Sigmoid colon (tissue), 6 donors: ENCODE measurements at regions not wholly inside any gene's neighbourhood (a gene's known extent, or its start where the extent isn't known, plus 50 kb on each side); places are given as distances from the start of the nearest gene placed in this dataset.

Source experiments
- DNase-seq: peaks from one replicate; pipeline ENCODE4 v3.0.0-alpha.2; 2019
- H3K27ac ChIP-seq, 4 donors: fragments of 200-600 bp; sonication (generic); one replicate each; pipeline ENCODE4 v1.5.1; 2016 to 2019; ENCODE audit warnings: mild to moderate bottlenecking in 1 of 4
- H3K27me3 ChIP-seq, 3 donors: fragments of 200-600 bp; sonication (generic); one replicate each; pipeline ENCODE4 v1.5.1; 2019; ENCODE audit warnings: mild to moderate bottlenecking in 1 of 3
- H3K36me3 ChIP-seq, 4 donors: fragments of 200-600 bp; sonication (generic); one replicate each; pipeline ENCODE4 v1.5.1; 2016 to 2019
- H3K4me1 ChIP-seq, 4 donors: fragments of 200-600 bp; sonication (generic); one replicate each; pipeline ENCODE4 v1.5.1; 2017 to 2019
- H3K4me3 ChIP-seq, 4 donors: fragments of 200-600 bp; sonication (generic); one replicate each; pipeline ENCODE4 v1.5.1; 2017 to 2019; ENCODE audit warnings: mild to moderate bottlenecking in 2 of 4, moderate library complexity in 1 of 4
- H3K9me3 ChIP-seq, 4 donors: fragments of 200-600 bp in 3 of 4; sonication (generic) in 3 of 4; one replicate each; pipeline versions ENCODE4 v1.5.1 to v1.6.1; 2013 to 2019
- EP300 ChIP-seq, 4 donors: sonication (generic); formaldehyde crosslinking; IDR thresholded peaks; one replicate each; pipeline ENCODE4 v1.6.1; 2017; ENCODE audit warnings: antibody characterized with exemption in 4 of 4
- POLR2A ChIP-seq, 2 donors: fragments of 450-650 bp; IDR thresholded peaks; one replicate each; pipeline ENCODE4 v1.6.1; 2016; ENCODE audit warnings: antibody characterized with exemption in 2 of 2, mild to moderate bottlenecking in 2 of 2, moderate library complexity in 2 of 2
- POLR2AphosphoS5 ChIP-seq, 4 donors: sonication (generic); formaldehyde crosslinking; IDR thresholded peaks; one replicate each; pipeline ENCODE4 v1.6.1; 2017; ENCODE audit warnings: antibody characterized with exemption in 4 of 4
- WGBS, 2 donors: extraction: QIAGEN DNeasy Blood & Tissue Kit; methylation state at CpG; one replicate each; pipeline ENCODE4 v1.1.7; 2013; 5-methylcytosine and 5-hydroxymethylcytosine counted together
- intact Hi-C: fragments of 100-400 bp; cut with DNase I; formaldehyde crosslinking; loops from one replicate; pipeline ENCODE4 v1.15.1; 2023
- TF ChIP-seq, protein P1 (sequence below), 4 experiments: fragments of 450-650 bp in 3 of 4; fragments of 200-600 bp in 1 of 4; IDR thresholded peaks; one replicate each; pipeline ENCODE4 v1.5.1; 2016 to 2019; ENCODE audit warnings: antibody characterized with exemption in 4 of 4, mild to moderate bottlenecking in 3 of 4, moderate library complexity in 2 of 4
- donor health status: healthy with polysubstance abuse.
- donor health status: healthy.

- Histone ChIP-seq H3K27me3 (no peaks in the 10 kb centered on the region), H3K4me3 (no peak overlapping the region), H3K36me3 (no peaks in the 10 kb centered on the region), H3K4me1 (peaks cover 0 to 54% (median 41%) of the 10 kb centered on the region in 4 donors), H3K9me3 (no peaks in the 10 kb centered on the region), H3K27ac (peak overlapping the region in 3 of 4 donors; percentile 54 to 99 (median 95))
- 64 to 75% methylated on average over 14 of the region's 14 CpGs for WGBS, 2 donors
- peak; percentile 48 for DNase-seq
- intact Hi-C loops: loop anchor here (5.0 to 10.0 kb wide), 4 partner anchors 50 to 723 kb away; partner anchors contain the start of genes ZEB1 and ZNF438
- TF ChIP-seq EP300 (IDR thresholded peaks at IDR 0.05): no peak
- TF ChIP-seq POLR2AphosphoS5 (IDR thresholded peaks at IDR 0.05): no peak
- TF ChIP-seq, protein P1, sequence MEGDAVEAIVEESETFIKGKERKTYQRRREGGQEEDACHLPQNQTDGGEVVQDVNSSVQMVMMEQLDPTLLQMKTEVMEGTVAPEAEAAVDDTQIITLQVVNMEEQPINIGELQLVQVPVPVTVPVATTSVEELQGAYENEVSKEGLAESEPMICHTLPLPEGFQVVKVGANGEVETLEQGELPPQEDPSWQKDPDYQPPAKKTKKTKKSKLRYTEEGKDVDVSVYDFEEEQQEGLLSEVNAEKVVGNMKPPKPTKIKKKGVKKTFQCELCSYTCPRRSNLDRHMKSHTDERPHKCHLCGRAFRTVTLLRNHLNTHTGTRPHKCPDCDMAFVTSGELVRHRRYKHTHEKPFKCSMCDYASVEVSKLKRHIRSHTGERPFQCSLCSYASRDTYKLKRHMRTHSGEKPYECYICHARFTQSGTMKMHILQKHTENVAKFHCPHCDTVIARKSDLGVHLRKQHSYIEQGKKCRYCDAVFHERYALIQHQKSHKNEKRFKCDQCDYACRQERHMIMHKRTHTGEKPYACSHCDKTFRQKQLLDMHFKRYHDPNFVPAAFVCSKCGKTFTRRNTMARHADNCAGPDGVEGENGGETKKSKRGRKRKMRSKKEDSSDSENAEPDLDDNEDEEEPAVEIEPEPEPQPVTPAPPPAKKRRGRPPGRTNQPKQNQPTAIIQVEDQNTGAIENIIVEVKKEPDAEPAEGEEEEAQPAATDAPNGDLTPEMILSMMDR (IDR thresholded peaks at IDR 0.05): no peak
- no peak for TF ChIP-seq POLR2A (IDR thresholded peaks at IDR 0.05)
Measured at GRCh38 chr10:31754803-31755624, 173.6 kb downstream of the ARHGAP12 start.

GRCh38 chr10:31753681-31754080 is 174.9 kb downstream of the ARHGAP12 start:
- TF ChIP-seq, protein P1 (IDR thresholded peaks at IDR 0.05): no peak
- WGBS, 2 donors: 96% methylated on average over 6 of the region's 6 CpGs
- H3K9me3 ChIP-seq: no peaks in the 10 kb centered on the region
- H3K27me3 ChIP-seq: no peaks in the 10 kb centered on the region
- DNase-seq: no peak
- H3K27ac ChIP-seq: peak overlapping the region in 1 of 4 donors; percentile 99
- H3K4me1 ChIP-seq: peaks cover 0 to 58% (median 48%) of the 10 kb centered on the region in 4 donors
- no peaks in the 10 kb centered on the region for H3K36me3 ChIP-seq
- no peak overlapping the region for H3K4me3 ChIP-seq
- intact Hi-C loops: loop anchor here (10.0 kb wide), 1 partner anchor 49 kb away; no protein-coding TSS in a partner anchor

GRCh38 chr10:31752170-31752569 is 176.5 kb downstream of the ARHGAP12 start:
- Histone ChIP-seq H3K27me3 (no peaks in the 10 kb centered on the region), H3K36me3 (no peaks in the 10 kb centered on the region), H3K4me3 (no peak overlapping the region), H3K9me3 (no peaks in the 10 kb centered on the region), H3K27ac (no peak overlapping the region), H3K4me1 (peaks cover 0 to 42% (median 33%) of the 10 kb centered on the region in 4 donors)
- TF ChIP-seq, protein P1 (IDR thresholded peaks at IDR 0.05): no peak
- no peak for DNase-seq
- intact Hi-C loops: loop anchor here (10.0 kb wide), 1 partner anchor 47 kb away; no protein-coding TSS in a partner anchor
- WGBS, 2 donors: 97 to 100% methylated on average over 1 of the region's 1 CpG

- no peak for DNase-seq
- H3K36me3 ChIP-seq: no peaks in the 10 kb centered on the region
- H3K27ac ChIP-seq: peak overlapping the region in 1 of 4 donors; percentile 65
- intact Hi-C loops: loop anchor here (10.0 kb wide), 1 partner anchor 47 kb away; no protein-coding TSS in a partner anchor
- WGBS, 2 donors: 82 to 88% methylated on average over 9 of the region's 9 CpGs
- peaks cover 0 to 38% (median 29%) of the 10 kb centered on the region in 4 donors for H3K4me1 ChIP-seq
- H3K4me3 ChIP-seq: no peak overlapping the region
- no peaks in the 10 kb centered on the region for H3K27me3 ChIP-seq
- H3K9me3 ChIP-seq: no peaks in the 10 kb centered on the region
- TF ChIP-seq POLR2A (IDR thresholded peaks at IDR 0.05) (no peak), POLR2AphosphoS5 (IDR thresholded peaks at IDR 0.05) (no peak), EP300 (IDR thresholded peaks at IDR 0.05) (no peak)
- TF ChIP-seq, protein P1 (IDR thresholded peaks at IDR 0.05): no peak
Measured at GRCh38 chr10:31751738-31752080, 176.9 kb downstream of the ARHGAP12 start.
